RCC 7860 (cell line): ENCODE measurements at regions not wholly inside any gene's neighbourhood (a gene's known extent, or its start where the extent isn't known, plus 50 kb on each side); places are given as distances from the start of the nearest gene placed in this dataset.

Experiments used
- DNase-seq: peaks from one replicate; pipeline ENCODE4 v3.0.0-alpha.2; 2015; ENCODE audit warnings: low spot score
- FAIRE-seq: peaks from 2 replicates; lab custom pipeline; 2012; peaks lifted over from hg19 to GRCh38; lab: Jason Lieb, UNC

DNA sequence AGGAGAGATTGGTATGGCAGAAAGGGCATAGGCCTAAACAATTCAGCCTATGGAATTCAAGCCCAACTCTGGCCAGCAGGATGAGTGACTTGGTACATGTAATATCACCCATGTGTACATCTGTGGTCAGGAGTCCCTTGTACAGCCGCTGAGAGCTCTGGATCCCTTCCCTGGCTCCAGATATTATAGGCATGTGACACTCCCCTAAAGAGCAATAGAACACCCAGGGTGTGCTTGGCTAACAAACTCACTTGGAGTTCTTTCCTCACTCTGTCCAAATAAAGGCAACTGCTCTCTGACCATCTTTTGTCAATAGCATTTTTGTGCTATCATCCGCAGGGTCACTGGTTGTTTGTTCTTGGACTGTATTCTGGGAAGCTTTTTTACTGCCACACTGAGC, 197.4 kb upstream of the NCKAP5 start:
- FAIRE-seq, result no peak
- DNase-seq, result no peak

- DNase-seq (no peak), FAIRE-seq (no peak)
Observed at GRCh38 chr2:133766164-133766832, 198.0 kb upstream of the NCKAP5 start.

DNA sequence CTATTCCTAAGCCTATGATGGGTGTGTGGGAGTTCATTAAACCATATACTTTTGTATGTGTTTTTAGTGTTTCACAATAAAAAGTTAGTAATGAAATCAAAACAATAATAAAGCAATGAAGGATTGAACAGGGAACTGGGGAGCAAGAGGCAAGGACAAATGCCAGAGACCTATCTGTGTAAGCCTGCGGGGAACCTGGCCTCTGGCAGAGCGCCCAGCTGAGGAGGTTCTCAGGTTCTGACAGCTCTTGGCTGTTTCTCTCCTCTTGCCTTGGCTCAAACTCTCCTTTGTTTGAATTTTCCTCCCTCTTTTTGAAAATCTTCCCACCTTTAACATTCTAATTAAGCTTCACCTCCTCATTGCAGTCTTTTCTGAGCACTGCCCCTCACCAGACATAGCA, 200.0 kb upstream of the NCKAP5 start:
- DNase-seq, result no peak
- FAIRE-seq, result no peak

DNA sequence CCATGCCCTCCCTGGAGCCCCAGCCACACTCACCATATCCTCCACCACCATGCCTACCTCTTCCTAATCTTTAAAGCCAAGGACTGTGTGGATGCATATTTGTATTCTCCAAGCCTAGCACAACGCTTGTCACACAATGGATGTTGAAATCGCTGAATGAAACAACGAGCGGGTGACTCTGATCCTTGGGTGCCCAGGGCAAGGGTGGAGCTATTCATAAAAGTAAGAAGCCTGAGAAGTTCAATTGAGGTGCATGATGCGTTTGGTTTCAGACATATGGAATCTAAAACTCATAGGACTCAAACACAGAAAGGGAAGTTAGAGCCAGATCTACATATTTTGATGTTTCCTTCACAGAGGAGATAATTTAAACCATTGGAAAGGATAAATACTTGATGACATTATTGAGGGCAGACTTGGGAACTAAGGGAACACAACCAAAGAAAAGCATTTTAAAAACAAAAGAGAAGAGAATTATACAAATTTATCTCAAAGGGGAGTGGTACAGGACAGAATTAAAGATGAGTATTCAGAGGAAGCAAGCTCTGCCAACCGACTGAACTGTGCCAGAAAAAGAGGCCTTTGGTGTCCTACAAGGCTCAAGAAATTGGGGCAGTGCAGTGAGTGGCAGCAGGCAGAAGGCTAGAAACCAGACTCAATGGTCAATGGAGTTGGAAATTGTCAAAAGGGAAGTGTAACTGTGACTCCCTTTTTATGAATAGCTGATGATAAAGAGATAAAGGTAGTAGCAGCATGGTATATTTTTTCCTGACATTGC, 200.6 kb upstream of the NCKAP5 start:
- no peak for FAIRE-seq
- DNase-seq, result no peak

GRCh38 chr2:133773854-133774653, 205.8 kb upstream of the NCKAP5 start:
- DNase-seq (no peak), FAIRE-seq (no peak)

- no peak for FAIRE-seq
- no peak for DNase-seq
Observed at GRCh38 chr2:133774654-133775015, 206.4 kb upstream of the NCKAP5 start.

GRCh38 chr2:133776936-133777573, 208.8 kb upstream of the NCKAP5 start:
- FAIRE-seq (no peak), DNase-seq (no peak)

DNA sequence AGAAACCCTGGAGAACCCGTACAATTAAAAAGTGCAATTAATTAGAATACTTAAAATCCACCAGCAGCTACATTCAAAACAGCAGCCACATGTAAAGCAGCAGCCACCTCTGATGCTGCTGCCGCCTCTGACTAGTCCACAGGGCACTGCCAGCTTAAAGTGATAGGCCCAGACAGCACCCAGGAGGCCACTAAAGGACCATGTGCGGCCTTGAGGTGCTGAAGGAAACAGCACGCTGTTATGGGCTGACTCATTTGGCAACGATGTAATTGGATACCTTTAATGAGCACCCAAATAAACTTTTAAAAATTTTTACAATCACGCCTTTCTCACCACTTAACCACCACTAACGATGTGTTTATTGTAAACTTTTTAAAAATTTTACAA, 209.3 kb upstream of the NCKAP5 start:
- FAIRE-seq (no peak), DNase-seq (no peak)

GRCh38 chr2:133780099-133780996, 212.1 kb upstream of the NCKAP5 start:
- FAIRE-seq (peak; percentile 86), DNase-seq (peak; percentile 82)

DNA sequence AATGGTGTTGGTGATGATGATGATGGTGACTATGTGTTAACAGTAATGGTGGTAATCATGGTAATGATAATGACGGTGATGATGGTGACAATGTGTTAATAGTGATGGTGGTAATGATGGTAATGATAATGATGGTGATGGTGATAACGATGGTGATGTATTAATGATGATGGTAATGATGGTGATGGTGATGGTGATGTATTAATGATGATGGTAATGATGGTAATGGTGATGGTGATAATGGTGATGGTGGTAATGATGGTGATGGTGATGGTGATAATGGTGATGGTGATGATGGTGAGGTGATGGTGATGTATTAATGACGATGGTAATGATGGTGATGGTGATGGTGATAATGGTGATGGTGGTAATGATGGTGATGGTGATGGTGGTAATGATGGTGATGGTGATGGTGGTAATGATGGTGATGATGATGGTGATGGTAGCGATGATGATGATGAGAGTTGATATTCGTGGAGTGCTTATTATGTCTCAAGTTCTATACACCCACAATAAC, 212.8 kb upstream of the NCKAP5 start:
- DNase-seq (no peak), FAIRE-seq (no peak)

DNA sequence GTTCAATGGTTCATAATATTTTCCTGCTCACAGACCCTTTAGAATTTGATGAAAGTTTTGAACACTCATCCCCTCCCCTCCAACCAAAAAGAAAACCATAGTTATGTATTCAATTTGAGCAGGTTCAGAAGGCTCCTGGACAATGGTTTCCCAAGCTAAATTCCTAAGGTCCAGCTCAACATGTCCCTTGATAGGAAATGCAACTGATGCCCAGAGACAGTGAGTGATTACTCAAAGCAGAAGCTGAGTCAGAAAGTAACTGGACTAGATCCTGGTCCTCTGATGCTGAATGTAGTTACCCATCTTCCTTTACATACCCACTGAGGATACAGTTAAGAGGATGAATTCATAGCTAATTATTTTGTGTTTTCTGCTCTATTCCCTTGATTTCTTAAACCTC, 218.9 kb upstream of the NCKAP5 start:
- DNase-seq, result peak; percentile 80
- peak; percentile 78 for FAIRE-seq

DNA sequence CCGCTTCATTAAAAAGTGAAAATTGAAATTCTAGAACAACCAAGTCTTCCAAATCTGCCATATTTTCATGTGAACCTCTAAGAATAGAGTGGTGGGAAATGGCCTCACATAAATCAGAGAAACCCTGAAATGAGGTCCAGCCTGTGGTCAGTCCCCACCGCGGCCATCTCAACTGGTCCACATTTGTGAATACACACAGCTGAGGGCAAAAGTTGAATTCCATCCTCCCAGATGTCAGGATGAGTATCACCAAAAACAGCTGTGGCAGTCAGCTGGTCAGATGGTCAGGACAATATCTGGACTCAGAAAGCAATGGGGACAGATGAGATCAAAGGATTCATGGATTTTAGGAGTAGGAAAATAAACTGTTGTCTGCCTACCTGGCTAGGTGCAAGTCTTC, 219.4 kb upstream of the NCKAP5 start:
- FAIRE-seq, result no peak
- no peak for DNase-seq

DNA sequence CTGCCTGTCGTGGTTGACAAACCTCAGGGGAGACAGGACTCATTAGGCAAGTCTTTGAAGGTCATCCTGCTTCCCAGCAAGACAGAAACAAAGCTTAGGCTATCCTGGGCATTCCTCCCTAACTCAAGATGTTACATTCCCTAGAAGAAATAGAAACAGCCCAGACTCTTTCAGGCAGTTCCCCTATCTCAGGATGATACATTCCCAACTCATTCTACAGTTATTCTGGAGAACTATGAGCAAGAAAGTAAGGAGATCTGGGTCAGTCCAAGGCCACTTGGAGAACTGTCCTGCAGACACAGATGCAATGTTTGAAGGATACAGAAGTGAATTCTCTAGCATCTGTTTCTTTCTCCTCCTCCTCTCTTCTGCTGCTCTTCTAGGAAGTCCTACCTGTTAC, 220.1 kb upstream of the NCKAP5 start:
- FAIRE-seq, result no peak
- DNase-seq, result peak; percentile 38

DNA sequence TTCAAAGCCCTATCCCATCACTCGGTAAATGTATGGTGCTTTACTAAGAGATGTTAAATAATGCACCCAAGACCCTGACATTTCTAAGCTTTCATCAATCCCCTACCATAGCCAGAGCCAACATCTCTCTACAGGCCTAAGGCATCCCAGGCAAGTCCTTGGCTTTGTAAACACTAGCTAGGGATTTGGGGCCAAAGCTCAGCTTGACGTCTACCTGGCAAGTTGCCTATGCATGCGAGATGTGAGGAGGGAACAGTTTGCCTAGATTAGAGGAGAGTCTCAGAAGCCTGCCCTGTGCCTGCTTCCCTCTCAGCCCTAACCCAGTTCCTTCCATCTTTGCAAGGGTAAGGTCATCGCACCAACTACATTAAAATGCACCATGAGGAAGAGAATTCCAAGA, 221.5 kb upstream of the NCKAP5 start:
- no peak for DNase-seq

GRCh38 chr2:133790711-133791110, 222.4 kb upstream of the NCKAP5 start:
- peak; percentile 54 for FAIRE-seq
- DNase-seq, result peak; percentile 67

More for the DNA sequence above, 221.5 kb upstream of the NCKAP5 start:
- FAIRE-seq, result no peak

GRCh38 chr2:133791191-133791590, 222.9 kb upstream of the NCKAP5 start:
- peak; percentile 93 for DNase-seq
- peak; percentile 88 for FAIRE-seq

GRCh38 chr2:133792223-133792622, 224.0 kb upstream of the NCKAP5 start:
- FAIRE-seq, result no peak
- no peak for DNase-seq

DNA sequence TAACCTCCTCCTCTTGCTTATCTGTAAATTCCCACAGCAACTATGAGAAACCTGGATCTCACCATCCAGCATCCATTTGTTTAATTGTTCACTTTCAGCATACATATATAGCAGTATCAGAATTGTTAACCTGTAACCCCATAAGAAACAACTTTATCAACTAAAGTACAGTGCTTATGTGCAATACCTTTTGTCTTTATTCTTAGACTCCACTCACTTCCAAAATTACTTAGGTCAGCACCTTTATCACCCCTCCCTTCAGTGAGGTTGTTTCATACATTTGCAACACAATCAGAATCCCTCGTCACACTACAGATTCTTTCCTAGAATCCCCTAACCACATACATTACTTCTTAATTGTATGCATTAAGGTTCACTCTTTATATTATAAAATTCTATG, 225.9 kb upstream of the NCKAP5 start:
- no peak for FAIRE-seq
- DNase-seq, result no peak

GRCh38 chr2:133801946-133802345, 233.7 kb upstream of the NCKAP5 start:
- DNase-seq (no peak), FAIRE-seq (no peak)

- no peak for FAIRE-seq
Observed at GRCh38 chr2:133802409-133803039, 234.3 kb upstream of the NCKAP5 start.

More at GRCh38 chr2:133802409-133803039, 234.3 kb upstream of the NCKAP5 start:
- no peak for DNase-seq
